ENCODE measurements at regions not wholly inside any gene's neighbourhood (a gene's known extent, or its start where the extent isn't known, plus 50 kb on each side); places are given as distances from the start of the nearest gene placed in this dataset.

GRCh38 chr5:58235299-58235698 lies 224.6 kb downstream of the PLK2 start:
- TF ChIP-seq CTCF (IDR thresholded peaks at IDR 0.05; ENCODE audit: low read depth, low read length, poor library complexity, severe bottlenecking) = no peak
- no peak for TF ChIP-seq EZH2phosphoT487 (IDR thresholded peaks at IDR 0.05; ENCODE audit: borderline replicate concordance, low read length)

Data from DOHH2 (cell line).